Stimulated activated CD4-positive, alpha-beta T cell treated with anti-CD3 and anti-CD28 coated beads, Interleukin-4, amount 100 ng/mL, for 1 hour (primary cell): ENCODE measurements at regions not wholly inside any gene's neighbourhood (a gene's known extent, or its start where the extent isn't known, plus 50 kb on each side); places are given as distances from the start of the nearest gene placed in this dataset.
"Not testable (repeated sequence)": the region's sequence is repeated elsewhere in the genome, so short reads cannot be mapped to it uniquely, and the experiment has no call there.

Experiments used
- DNase-seq: peaks from one replicate; pipeline ENCODE4 v3.0.0-alpha.2; 2020

- DNase-seq, result no peak
Observed at GRCh38 chr18:51478908-51479307, 281.4 kb upstream of the MEX3C start.

- DNase-seq, result no peak
Observed at GRCh38 chr18:51479736-51480135, 282.3 kb upstream of the MEX3C start.

DNA sequence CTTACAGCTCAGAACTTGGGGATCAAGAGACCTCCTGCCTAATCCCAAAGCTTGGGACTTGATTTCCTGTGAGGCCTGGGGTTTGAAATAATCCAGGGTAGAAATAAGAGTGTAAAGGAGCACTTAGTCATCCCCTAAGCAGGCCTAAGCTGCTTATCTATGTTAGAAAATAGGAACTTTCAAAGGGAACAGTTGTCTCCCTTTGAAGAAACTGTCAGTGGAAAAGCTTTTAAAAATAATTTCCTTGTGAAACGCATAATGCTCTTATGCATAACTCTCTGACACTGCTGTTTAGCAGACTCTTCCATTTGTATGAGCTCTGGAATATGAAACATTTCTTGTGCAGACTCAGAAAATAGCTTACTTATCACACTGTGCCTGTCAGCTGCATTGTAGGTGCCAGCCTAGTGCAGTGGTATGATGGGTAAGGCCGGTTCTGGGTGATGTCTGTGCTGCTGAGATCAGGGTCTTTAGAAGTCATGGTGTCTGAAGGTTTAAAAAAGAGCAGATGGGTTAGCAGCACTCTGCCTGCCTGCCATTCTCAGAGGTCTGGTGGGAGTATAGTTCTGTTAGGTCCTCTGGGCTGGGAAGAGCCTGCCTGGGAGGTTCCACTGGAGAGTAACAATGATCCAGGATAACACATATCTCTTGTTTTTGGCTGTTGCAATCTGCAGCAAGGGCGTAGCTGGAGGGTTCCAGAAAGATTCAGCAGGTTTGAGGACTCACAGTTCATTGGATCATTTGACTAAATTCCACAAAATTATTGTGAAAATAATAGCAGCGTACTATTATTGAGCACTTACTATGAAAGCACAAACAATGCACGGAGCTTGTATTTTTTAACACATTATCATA, 283.2 kb upstream of the MEX3C start:
- DNase-seq, result no peak

GRCh38 chr18:51486735-51487366, 289.4 kb upstream of the MEX3C start:
- DNase-seq, result no peak

DNA sequence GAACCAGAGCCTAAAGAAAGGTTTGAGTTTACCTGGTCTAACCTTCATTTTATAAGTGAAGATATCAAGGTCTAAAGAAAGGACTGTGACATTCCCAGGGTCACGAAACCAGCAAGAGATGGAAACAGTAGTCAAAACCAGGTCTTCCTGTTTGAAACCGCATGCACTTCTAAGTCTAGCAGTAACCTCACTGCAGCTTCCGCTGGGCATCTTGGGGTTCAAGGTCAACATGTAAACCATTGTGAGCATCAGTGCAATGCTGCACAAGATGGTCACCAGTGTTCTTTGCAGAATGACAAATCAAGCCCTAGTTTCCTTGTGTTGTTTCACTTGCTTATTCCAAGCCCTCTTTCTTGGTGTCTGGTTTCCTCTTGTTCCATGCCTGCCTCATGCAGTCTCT, 292.9 kb upstream of the MEX3C start:
- no peak for DNase-seq

- DNase-seq, result no peak
Observed at GRCh38 chr18:51490860-51491259, 293.4 kb upstream of the MEX3C start.

- no peak for DNase-seq
Observed at GRCh38 chr18:51491678-51492372, 294.3 kb upstream of the MEX3C start.

GRCh38 chr18:51498085-51498855, 300.8 kb upstream of the MEX3C start:
- DNase-seq, result no peak

DNA sequence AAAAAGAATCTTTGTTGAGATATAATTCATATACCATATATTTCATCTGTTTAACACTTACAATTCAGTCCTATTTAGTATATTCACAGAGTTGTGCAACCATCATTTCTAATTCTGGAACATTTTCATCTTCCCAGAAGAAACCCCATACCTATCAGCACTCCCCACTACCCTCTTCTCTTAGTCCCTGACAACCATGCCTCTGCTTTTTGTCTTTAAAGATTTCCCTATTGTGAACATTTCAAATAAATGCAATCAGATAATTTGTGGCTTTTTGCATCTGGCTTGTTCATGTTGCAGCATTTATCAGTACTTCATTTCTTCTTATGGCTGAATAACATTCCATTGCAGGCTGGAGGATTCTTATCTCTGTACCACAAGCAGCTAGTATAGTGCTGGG, 305.9 kb upstream of the MEX3C start:
- no peak for DNase-seq

DNA sequence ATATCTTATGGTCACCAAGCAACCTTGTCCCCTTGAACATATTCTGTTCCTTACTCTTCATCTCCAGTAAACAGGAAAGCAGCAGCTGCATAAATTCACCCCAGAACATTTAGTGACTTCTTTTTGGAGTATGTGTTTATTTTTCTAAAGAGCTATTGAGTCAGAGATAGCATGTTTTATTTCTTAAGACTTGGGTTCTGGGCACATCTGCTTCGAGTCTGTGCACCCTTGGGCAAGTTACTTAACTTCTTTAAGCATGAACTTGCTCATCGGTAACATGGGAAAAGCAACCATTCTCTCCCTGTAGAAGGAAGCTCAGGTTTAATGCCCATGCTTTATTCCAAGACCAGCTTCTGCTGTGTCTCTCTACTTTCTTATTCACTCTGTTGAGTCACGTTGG, 309.3 kb upstream of the MEX3C start:
- DNase-seq, result no peak

DNA sequence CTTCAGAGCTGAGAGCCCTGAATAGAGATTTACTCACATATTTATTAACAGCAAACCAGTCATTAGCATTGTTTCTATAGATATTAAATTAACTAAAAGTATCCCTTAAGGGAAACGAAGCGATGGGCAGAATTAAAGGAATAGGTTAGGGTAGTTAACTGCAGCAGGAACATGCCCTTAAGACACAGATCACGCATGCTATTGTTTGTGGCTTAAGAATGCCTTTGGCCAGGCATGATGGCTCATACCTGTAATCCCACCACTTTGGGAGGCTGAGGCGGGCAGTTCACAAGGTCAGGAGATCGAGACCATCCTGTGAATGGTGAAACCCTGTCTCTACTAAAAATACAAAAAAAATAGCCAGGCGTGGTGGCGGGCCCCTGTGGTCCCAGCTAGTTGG, 310.9 kb upstream of the MEX3C start:
- not testable (repeated sequence) for DNase-seq

- no peak for DNase-seq
Observed at GRCh38 chr18:51510020-51510419, 312.5 kb upstream of the MEX3C start.

DNA sequence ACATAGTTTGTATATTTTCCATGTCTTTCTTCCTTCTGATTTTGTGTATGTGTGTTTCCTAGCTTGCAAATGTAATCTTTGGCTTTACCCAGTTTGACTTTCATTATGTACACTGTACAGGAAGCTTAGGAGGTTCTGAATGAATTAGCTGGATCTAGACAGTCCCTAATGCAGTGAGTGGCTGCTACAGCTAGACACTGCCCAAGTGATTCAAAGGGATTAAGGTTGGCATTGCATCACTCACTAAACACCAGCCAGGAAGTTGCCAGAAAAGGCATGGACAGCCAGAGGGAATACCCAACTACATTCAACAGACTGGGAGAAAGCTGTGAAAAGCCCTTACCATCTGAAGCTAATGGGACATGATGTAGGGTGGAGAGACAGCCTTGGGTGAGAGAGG, 316.0 kb upstream of the MEX3C start:
- DNase-seq, result no peak

GRCh38 chr18:51514128-51514527, 316.6 kb upstream of the MEX3C start:
- DNase-seq, result no peak

DNA sequence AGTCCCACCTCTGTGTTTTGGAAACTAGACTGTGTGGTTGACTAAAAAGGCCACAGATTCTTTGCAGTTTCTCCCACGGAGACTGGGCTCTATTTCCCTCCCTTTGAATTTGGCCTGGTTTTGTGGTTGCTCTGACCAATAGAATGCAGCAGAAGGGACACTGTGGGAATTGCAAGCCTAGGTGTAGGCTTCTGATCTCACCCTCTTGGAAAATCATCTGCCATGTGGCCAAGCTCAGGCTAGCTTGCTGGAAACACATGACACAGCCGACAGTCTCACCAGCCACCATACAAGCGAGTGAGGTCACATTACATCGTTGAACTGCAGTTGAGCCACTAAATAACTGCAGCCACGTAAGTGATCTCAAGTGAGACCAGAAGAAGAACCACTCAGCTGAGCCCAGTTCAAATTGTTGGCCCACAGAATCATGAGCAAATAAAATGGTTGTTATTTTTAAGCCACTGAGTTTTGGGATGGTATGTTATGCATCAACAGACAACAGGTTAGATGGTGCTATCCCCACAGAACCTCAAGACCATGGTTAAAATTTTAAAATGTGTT, 319.1 kb upstream of the MEX3C start:
- no peak for DNase-seq

GRCh38 chr18:51519571-51519970, 322.1 kb upstream of the MEX3C start:
- DNase-seq, result no peak

DNA sequence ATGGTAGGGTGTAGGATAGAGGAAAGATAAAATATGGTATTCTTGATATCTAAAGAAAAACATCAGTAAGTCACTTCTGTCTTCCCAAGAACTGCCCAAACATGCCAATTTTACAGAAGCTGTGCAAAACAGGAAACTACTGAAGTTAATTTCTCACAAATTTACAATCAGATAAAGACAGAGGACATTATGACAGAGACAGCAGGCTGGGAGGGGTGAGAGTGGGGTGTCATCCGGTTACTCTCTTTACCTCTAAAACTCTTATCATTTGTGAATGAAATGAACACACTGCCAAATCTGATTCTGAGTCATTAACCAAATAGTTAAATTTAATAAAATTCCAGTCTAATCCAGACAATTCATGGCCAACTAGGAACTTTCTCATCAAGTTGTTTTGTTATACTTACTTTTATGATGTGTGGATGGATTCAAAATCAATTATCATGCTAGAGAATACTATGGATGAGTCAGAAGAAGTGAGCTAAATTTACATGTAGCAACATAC, 323.2 kb upstream of the MEX3C start:
- DNase-seq, result no peak

DNA sequence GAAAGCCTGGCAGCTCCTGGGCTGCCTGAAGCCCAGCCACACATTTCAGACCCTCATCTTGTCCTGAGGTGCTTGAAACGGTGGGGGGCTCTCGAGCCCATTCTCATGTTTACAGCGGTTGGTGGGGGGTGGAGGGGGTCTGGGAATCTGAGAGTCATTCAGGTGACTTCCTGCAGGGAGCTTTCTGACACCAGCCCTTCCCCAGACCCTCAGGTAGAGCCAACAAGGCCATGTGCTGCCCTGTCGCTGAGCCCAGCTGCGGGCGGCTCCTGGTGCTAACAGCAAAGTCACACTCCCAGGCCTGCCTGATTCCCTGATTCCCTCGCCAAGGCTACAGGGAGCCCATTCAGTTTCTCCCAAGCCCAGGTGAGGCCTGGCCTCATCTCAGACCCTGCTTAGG, 324.9 kb upstream of the MEX3C start:
- DNase-seq, result no peak

DNA sequence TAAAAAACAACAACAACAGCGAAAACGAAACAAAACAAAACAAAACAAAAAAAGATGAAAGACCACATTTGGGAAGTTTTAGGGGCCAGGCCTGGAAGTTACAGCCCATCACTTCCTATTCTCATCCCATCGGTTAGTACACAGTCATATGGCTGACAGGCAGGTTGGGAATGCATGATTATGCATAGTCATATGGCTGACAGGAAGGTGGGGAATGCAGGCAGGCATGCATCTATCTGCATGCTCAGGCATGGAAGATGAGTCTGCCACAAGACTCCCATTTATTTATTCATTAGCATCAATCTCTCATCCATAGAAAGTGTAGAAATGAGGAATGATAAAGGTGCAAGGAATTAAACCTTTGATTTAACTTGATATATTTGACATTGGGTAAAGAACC, 325.3 kb upstream of the MEX3C start:
- no peak for DNase-seq

DNA sequence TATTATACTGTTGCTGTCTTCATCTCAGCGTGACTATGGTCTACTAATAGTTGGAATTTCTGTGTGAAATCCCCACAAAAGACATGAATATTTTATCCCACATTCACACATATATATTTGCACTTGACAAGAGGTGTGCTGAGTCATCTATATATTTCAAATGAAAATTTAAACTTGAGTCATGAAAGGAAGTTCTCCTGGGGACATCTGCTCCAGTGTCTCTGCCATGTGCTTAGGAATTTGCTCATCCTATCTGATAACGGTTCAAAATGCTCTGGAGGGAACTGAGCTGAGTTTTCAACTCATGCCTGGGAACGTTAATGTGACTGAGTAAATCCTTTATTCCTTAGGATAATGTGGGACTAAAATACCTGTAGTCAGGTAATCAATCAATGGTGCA, 326.2 kb upstream of the MEX3C start:
- no peak for DNase-seq

GRCh38 chr18:51525453-51526225, 328.2 kb upstream of the MEX3C start:
- no peak for DNase-seq

GRCh38 chr18:51527826-51528225, 330.3 kb upstream of the MEX3C start:
- DNase-seq, result no peak
